ENCODE measurements at regions not wholly inside any gene's neighbourhood (a gene's known extent, or its start where the extent isn't known, plus 50 kb on each side); places are given as distances from the start of the nearest gene placed in this dataset.

GRCh38 chr20:52775786-52776185, 196.4 kb upstream of the TSHZ2 start:
- TF ChIP-seq CTCF (IDR thresholded peaks at IDR 0.05) (no peak), POLR2A (IDR thresholded peaks at IDR 0.05; ENCODE audit: low read depth) (no peak)

All from esophagus muscularis mucosa (tissue), 3 donors.